Testis (tissue), 2 donors: ENCODE measurements at regions not wholly inside any gene's neighbourhood (a gene's known extent, or its start where the extent isn't known, plus 50 kb on each side); places are given as distances from the start of the nearest gene placed in this dataset.

Experiments used
- CTCF ChIP-seq, 3 experiments: fragments of 450-650 bp in 2 of 3; fragments of 200-600 bp in 1 of 3; sonication (generic) in 1 of 3; IDR thresholded peaks; one replicate each; pipeline ENCODE4 v1.5.1; 2016 to 2019; ENCODE audit warnings: antibody characterized with exemption in 3 of 3, mild to moderate bottlenecking in 2 of 3, moderate library complexity in 1 of 3
- POLR2A ChIP-seq: fragments of 450-650 bp; IDR thresholded peaks from one replicate; pipeline ENCODE4 v1.6.1; 2017; ENCODE audit warnings: antibody characterized with exemption, mild to moderate bottlenecking, moderate library complexity

GRCh38 chrX:129013574-129013973 lies 509.7 kb downstream of the SMARCA1 start:
- no peak for TF ChIP-seq CTCF (IDR thresholded peaks at IDR 0.05)
- TF ChIP-seq POLR2A, result no peak
